ENCODE measurements at regions not wholly inside any gene's neighbourhood (a gene's known extent, or its start where the extent isn't known, plus 50 kb on each side); places are given as distances from the start of the nearest gene placed in this dataset.

- no peak overlapping the region for H2AFZ ChIP-seq (ENCODE audit: control insufficient read depth, low read depth, low read length)
- H3K9ac ChIP-seq (ENCODE audit: control insufficient read depth, insufficient read depth, low read length), result no peak overlapping the region
- no peaks in the 10 kb centered on the region for H3K79me2 ChIP-seq (ENCODE audit: control insufficient read depth, insufficient read depth, low read length)
- no TSS peak for BruUV-seq (replicated peaks)
- ATAC-seq (no peak), DNase-seq (ENCODE audit: low read depth, low spot score) (no peak), FAIRE-seq (no peak)
- ChIA-PET SMC1A (ENCODE audit: uncharacterized antibody, unreplicated experiment) (no interaction called here), CTCF (no interaction called here), POLR2A (interaction anchor here (0.5 kb wide), 1 partner anchor 1051 kb away, joined by 5 read pairs; no protein-coding TSS in a partner anchor), RAD21 (ENCODE audit: unreplicated experiment) (no interaction called here)
- intact Hi-C loops (cut with micrococcal nuclease; ENCODE audit: unreplicated experiment) (loop anchor here (10.0 kb wide), 1 partner anchor 297 kb away; no protein-coding TSS in a partner anchor), in situ Hi-C loops (cut with MboI) (no loop called here)
- H3K27ac ChIP-seq (ENCODE audit: control insufficient read depth, insufficient read depth), result no peak overlapping the region
- H3K4me2 ChIP-seq (ENCODE audit: control insufficient read depth, insufficient read depth), result no peak overlapping the region
- no peaks in the 10 kb centered on the region for H3K36me3 ChIP-seq (ENCODE audit: control insufficient read depth in 2 of 2, insufficient read depth in 2 of 2, low read length in 1 of 2)
- H4K20me1 ChIP-seq (ENCODE audit: control insufficient read depth, insufficient read depth), result no peaks in the 10 kb centered on the region
- TF ChIP-seq NKRF (conservative IDR thresholded peaks at IDR 0.05) (no peak), CREB1 (IDR thresholded peaks at IDR 0.05; ENCODE audit: low read depth) (no peak), ASH2L (IDR thresholded peaks at IDR 0.05; ENCODE audit: borderline replicate concordance, low read depth) (no peak)
- TF ChIP-seq, protein P1, sequence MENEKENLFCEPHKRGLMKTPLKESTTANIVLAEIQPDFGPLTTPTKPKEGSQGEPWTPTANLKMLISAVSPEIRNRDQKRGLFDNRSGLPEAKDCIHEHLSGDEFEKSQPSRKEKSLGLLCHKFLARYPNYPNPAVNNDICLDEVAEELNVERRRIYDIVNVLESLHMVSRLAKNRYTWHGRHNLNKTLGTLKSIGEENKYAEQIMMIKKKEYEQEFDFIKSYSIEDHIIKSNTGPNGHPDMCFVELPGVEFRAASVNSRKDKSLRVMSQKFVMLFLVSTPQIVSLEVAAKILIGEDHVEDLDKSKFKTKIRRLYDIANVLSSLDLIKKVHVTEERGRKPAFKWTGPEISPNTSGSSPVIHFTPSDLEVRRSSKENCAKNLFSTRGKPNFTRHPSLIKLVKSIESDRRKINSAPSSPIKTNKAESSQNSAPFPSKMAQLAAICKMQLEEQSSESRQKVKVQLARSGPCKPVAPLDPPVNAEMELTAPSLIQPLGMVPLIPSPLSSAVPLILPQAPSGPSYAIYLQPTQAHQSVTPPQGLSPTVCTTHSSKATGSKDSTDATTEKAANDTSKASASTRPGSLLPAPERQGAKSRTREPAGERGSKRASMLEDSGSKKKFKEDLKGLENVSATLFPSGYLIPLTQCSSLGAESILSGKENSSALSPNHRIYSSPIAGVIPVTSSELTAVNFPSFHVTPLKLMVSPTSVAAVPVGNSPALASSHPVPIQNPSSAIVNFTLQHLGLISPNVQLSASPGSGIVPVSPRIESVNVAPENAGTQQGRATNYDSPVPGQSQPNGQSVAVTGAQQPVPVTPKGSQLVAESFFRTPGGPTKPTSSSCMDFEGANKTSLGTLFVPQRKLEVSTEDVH (IDR thresholded peaks at IDR 0.05; ENCODE audit: low read depth, partially characterized antibody), result no peak
- no peaks in the 10 kb centered on the region for H3K27me3 ChIP-seq (replicated peaks in 1 of 2; ENCODE audit: control insufficient read depth in 2 of 2, insufficient read depth in 2 of 2, low read length in 1 of 2)
- H3K4me3 ChIP-seq, result no peak overlapping the region
- WGBS (ENCODE audit: insufficient coverage, insufficient replicate concordance, low lambda C conversion rate, missing lambda C conversion rate), result 3% methylated on average over 3 of the region's 3 CpGs
- no peaks in the 10 kb centered on the region for H3K4me1 ChIP-seq (ENCODE audit: control insufficient read depth, insufficient read depth, low read length)
- H3K9me3 ChIP-seq (replicated peaks; ENCODE audit: control insufficient read depth, insufficient read depth, low read length), result no peaks in the 10 kb centered on the region
Observed at GRCh38 chr18:22552254-22552653, 134.5 kb upstream of the CTAGE1 start.

Data from GM12878 (cell line).